Activated CD8-positive, alpha-beta T cell treated with anti-CD3 and anti-CD28 coated beads for 36 hours (primary cell): ENCODE measurements at regions not wholly inside any gene's neighbourhood (a gene's known extent, or its start where the extent isn't known, plus 50 kb on each side); places are given as distances from the start of the nearest gene placed in this dataset.

Experiments
- ATAC-seq: fragments of 200-7000 bp; cut with Tn5 transposase; one replicate; pipeline ENCODE4 v1.10.0; 2021; ENCODE audit warnings: mild to moderate bottlenecking, moderate library complexity
- CTCF ChIA-PET: fragments of 350-600 bp; sonication (Branson Sonifier 250); formaldehyde crosslinking; loops from one replicate; lab custom pipeline; 2021; ENCODE audit warnings: antibody characterized with exemption; lab: Charles Lee
- POLR2A ChIA-PET: fragments of 350-600 bp; sonication (Branson Sonifier 250); formaldehyde crosslinking; loops from one replicate; lab custom pipeline; 2021; ENCODE audit warnings: antibody characterized with exemption; lab: Charles Lee
- DNase-seq: peaks from one replicate; pipeline ENCODE4 v3.0.0-alpha.2; 2020
- H3K27ac Mint-ChIP-seq: one replicate; pipeline ENCODE4 v1.8.0; 2021; ENCODE audit warnings: mild to moderate bottlenecking, mixed read lengths
- H3K27me3 Mint-ChIP-seq: one replicate; pipeline ENCODE4 v1.8.0; 2021; ENCODE audit warnings: mixed read lengths
- H3K36me3 Mint-ChIP-seq: one replicate; pipeline ENCODE4 v1.8.0; 2021; ENCODE audit warnings: low read depth, mixed read lengths
- H3K4me1 Mint-ChIP-seq: one replicate; pipeline ENCODE4 v1.8.0; 2021; ENCODE audit warnings: low read depth, mixed read lengths
- H3K4me3 Mint-ChIP-seq: one replicate; pipeline ENCODE4 v1.8.0; 2021; ENCODE audit warnings: mild to moderate bottlenecking, moderate library complexity, mixed read lengths
- H3K9me3 Mint-ChIP-seq: one replicate; pipeline ENCODE4 v1.8.0; 2021; ENCODE audit warnings: mixed read lengths
- CTCF ChIP-seq: fragments of 200-600 bp; IDR thresholded peaks from one replicate; pipeline ENCODE4 v1.8.0; 2022; ENCODE audit warnings: antibody characterized with exemption, mild to moderate bottlenecking
- intact Hi-C: fragments of 100-400 bp; cut with micrococcal nuclease; formaldehyde crosslinking; loops from one replicate; pipeline ENCODE4 v1.10.0; 2022

DNA sequence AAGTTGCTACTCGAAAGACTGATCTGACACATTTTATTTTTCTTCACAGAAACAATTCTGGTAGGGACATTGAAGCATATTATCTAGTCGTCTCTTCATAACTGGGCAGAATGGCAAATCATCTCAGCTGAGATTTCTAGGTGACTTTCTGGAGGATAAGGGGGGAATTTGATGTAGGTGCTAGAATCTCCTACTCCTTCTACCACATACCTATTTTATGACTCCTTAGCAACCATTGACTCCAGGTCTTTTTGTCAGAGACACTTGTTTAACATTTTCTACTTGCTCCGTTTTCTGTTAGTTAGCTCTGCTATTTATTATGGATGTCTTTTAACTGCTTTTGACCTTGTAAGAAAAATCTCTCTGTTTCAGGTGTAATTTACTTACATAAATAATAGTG lies 380.9 kb upstream of the SEMA3C start:
- H3K4me3 Mint-ChIP-seq, result no peak overlapping the region
- no peaks in the 10 kb centered on the region for H3K36me3 Mint-ChIP-seq
- POLR2A ChIA-PET, result no interaction called here
- no peak overlapping the region for H3K27ac Mint-ChIP-seq
- no peaks in the 10 kb centered on the region for H3K27me3 Mint-ChIP-seq
- intact Hi-C loops, result no loop called here
- H3K9me3 Mint-ChIP-seq, result peaks cover 7% of the 10 kb centered on the region
- no peak for TF ChIP-seq CTCF
- ATAC-seq (no peak), DNase-seq (no peak)
- CTCF ChIA-PET, result no interaction called here
- H3K4me1 Mint-ChIP-seq, result no peaks in the 10 kb centered on the region

- Mint-ChIP-seq H3K9me3 (peaks cover 7% of the 10 kb centered on the region), H3K27me3 (no peaks in the 10 kb centered on the region), H3K36me3 (no peaks in the 10 kb centered on the region), H3K4me1 (no peaks in the 10 kb centered on the region), H3K4me3 (no peak overlapping the region), H3K27ac (no peak overlapping the region)
- no peak for TF ChIP-seq CTCF
- ATAC-seq (no peak), DNase-seq (no peak)
- CTCF ChIA-PET, result no interaction called here
- intact Hi-C loops, result no loop called here
- POLR2A ChIA-PET, result no interaction called here
Observed at GRCh38 chr7:81298951-81299666, 380.3 kb upstream of the SEMA3C start.

- ChIA-PET POLR2A (no interaction called here), CTCF (no interaction called here)
- DNase-seq (no peak), ATAC-seq (no peak)
- peaks cover 7% of the 10 kb centered on the region for H3K9me3 Mint-ChIP-seq
- no peaks in the 10 kb centered on the region for H3K27me3 Mint-ChIP-seq
- intact Hi-C loops, result no loop called here
- H3K27ac Mint-ChIP-seq, result no peak overlapping the region
- no peaks in the 10 kb centered on the region for H3K36me3 Mint-ChIP-seq
- H3K4me3 Mint-ChIP-seq, result no peak overlapping the region
- no peak for TF ChIP-seq CTCF
- H3K4me1 Mint-ChIP-seq, result no peaks in the 10 kb centered on the region
Observed at GRCh38 chr7:81297317-81297716, 378.5 kb upstream of the SEMA3C start.

DNA sequence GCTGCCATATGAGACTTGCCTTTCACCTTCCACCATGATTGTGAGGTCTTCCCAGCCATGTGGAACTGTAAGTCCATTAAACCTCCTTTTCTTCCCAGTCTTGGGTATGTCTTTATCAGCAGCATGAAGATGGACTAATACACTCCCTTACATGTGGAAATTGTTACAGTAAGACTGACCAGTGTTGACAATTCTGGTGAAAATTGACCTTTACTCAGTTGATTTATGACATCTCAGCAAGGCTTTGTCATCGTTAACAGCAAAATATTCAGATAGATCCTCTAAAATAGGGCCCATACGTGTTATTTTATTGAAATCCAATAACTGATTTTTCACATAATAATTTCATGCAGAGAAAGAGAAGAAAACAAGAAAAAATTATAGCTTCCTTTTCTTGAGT lies 377.9 kb upstream of the SEMA3C start:
- Mint-ChIP-seq H3K27me3 (no peaks in the 10 kb centered on the region), H3K27ac (no peak overlapping the region), H3K9me3 (peaks cover 7% of the 10 kb centered on the region), H3K4me1 (no peaks in the 10 kb centered on the region), H3K36me3 (no peaks in the 10 kb centered on the region), H3K4me3 (no peak overlapping the region)
- DNase-seq (no peak), ATAC-seq (no peak)
- ChIA-PET CTCF (no interaction called here), POLR2A (no interaction called here)
- intact Hi-C loops, result no loop called here
- no peak for TF ChIP-seq CTCF

DNA sequence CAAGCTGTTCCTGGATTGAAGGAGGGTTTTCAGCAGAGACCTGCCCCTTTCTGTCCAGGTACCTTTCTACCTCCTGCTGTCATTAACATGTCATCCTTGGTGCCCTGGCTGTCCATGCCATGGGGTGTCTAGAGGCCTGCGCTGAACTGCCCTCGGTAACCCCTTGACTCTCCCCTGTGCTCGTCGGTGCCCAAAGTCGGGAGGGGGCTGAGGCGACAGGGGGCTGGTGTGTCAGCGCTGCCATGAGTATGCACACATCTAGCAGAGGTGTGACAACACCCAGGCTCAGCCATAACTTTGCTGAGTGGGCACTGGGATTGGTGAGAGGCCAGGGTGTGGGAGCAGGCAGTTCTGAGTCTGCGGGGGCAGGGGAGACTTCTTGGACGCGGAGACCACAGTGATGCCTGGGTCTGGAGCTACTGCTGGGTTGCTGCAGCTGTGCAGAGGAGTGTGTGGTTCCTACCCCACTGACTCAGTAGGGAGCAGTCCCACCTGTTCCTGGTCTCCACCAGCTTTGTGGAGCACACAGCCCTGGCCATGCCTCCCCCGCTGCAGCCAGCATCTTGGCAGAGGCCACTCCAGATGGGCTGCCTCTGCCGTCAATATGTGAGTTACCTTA lies 376.2 kb upstream of the SEMA3C start:
- Mint-ChIP-seq H3K27ac (no peak overlapping the region), H3K9me3 (peaks cover 7% of the 10 kb centered on the region), H3K4me1 (no peaks in the 10 kb centered on the region), H3K27me3 (no peaks in the 10 kb centered on the region), H3K36me3 (no peaks in the 10 kb centered on the region), H3K4me3 (no peak overlapping the region)
- no peak for DNase-seq
- CTCF ChIA-PET, result no interaction called here
- ATAC-seq, result no peak
- POLR2A ChIA-PET, result no interaction called here
- intact Hi-C loops, result no loop called here
- TF ChIP-seq CTCF, result no peak
